ENCODE measurements at regions not wholly inside any gene's neighbourhood (a gene's known extent, or its start where the extent isn't known, plus 50 kb on each side); places are given as distances from the start of the nearest gene placed in this dataset.
"Not testable (repeated sequence)": the region's sequence is repeated elsewhere in the genome, so short reads cannot be mapped to it uniquely, and the experiment has no call there.

DNA sequence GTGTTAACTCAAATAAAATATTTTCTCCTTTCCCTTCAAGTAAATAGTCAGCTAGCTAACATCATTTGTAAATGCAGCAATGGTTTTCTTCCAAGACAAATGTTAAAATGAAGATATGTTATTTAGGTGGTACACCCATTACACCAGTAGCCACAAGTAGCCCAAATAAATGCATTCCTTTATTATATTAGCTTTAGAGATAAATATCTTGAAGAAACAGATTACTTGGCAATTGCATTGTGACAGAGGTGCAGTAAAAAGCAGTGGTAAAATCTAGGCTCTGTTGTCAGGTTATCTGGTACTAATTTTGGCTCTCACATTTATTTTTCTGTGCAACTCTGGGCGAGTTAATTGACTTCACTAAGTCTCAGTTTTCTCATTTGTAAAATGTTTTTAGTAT lies 193.0 kb downstream of the NAA11 start:
- H3K4me3 ChIP-seq, result no peak overlapping the region
- DNase-seq, result no peak
- intact Hi-C loops (cut with DNase I), result no loop called here
- TF ChIP-seq POLR2A (IDR thresholded peaks at IDR 0.05), result no peak
- TF ChIP-seq, protein P1, sequence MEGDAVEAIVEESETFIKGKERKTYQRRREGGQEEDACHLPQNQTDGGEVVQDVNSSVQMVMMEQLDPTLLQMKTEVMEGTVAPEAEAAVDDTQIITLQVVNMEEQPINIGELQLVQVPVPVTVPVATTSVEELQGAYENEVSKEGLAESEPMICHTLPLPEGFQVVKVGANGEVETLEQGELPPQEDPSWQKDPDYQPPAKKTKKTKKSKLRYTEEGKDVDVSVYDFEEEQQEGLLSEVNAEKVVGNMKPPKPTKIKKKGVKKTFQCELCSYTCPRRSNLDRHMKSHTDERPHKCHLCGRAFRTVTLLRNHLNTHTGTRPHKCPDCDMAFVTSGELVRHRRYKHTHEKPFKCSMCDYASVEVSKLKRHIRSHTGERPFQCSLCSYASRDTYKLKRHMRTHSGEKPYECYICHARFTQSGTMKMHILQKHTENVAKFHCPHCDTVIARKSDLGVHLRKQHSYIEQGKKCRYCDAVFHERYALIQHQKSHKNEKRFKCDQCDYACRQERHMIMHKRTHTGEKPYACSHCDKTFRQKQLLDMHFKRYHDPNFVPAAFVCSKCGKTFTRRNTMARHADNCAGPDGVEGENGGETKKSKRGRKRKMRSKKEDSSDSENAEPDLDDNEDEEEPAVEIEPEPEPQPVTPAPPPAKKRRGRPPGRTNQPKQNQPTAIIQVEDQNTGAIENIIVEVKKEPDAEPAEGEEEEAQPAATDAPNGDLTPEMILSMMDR (IDR thresholded peaks at IDR 0.05), result no peak
- WGBS, 4 donors, result 45 to 59% (median 53%) methylated on average over 1 of the region's 1 CpG
- H3K9me3 ChIP-seq (replicated peaks in 1 of 3), result no peaks in the 10 kb centered on the region
- H3K36me3 ChIP-seq (replicated peaks in 1 of 2), result no peaks in the 10 kb centered on the region
- H3K4me1 ChIP-seq (replicated peaks in 1 of 2), result no peaks in the 10 kb centered on the region
- H3K27ac ChIP-seq, result no peak overlapping the region
- H3K27me3 ChIP-seq, result no peaks in the 10 kb centered on the region

DNA sequence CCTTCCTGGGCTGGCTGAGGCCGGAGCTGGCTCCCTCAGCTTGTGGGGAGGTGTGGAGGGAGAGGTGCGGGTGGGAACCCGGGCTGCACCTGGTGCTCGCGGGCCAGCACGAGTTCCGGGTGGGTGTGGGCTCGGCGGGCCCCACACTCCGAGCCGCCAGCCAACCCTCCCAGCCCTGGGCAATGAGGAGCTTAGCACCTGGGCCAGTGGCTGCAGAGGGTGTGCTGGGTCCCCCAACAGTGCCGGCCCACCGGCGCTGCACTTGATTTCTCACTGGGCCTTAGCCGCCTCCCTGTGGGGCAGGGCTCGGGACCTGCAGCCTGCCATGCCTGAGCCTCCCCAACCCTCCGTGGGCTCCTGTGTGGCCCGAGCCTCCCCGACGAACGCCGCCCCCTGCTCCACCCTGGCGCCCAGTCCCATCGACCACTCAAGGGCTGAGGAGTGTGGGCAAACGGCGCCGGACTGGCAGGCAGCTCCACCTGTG lies 182.7 kb upstream of the PAQR3 start:
- Histone ChIP-seq H3K27ac (no peak overlapping the region), H3K27me3 (no peaks in the 10 kb centered on the region), H3K9me3 (replicated peaks in 1 of 3) (peaks cover 0 to 3% (median 0%) of the 10 kb centered on the region in 3 donors), H3K36me3 (replicated peaks in 1 of 2) (no peaks in the 10 kb centered on the region), H3K4me1 (replicated peaks in 1 of 2) (no peaks in the 10 kb centered on the region), H3K4me3 (no peak overlapping the region)
- 94 to 100% (median 95%) methylated on average over 2 to 27 of the region's 27 CpGs; no CpG with 5 or more reads in 1 of the 4 donors for WGBS, 4 donors
- TF ChIP-seq, protein P1 (IDR thresholded peaks at IDR 0.05), result no peak
- no peak for TF ChIP-seq POLR2A (IDR thresholded peaks at IDR 0.05)
- intact Hi-C loops (cut with DNase I), result no loop called here
- DNase-seq, result no peak

DNA sequence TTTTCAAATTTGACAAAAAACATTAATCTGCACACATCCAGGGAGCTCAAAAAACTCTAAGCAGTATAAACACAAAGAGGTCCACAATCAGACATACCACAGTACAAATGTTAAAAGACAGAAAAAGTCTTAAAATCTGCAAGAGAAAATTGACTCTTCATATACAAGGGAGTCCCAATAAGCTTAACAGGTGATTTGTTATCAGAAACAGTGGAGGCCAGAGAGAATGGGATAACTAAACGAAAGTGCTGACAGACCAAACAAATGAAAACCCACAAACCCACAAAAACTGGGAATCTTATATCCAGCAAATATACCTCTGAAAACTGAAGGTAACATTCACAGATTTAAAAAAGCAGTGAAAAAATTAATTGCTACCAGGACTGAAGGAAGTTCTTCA lies 182.0 kb upstream of the PAQR3 start:
- no peaks in the 10 kb centered on the region for H3K27me3 ChIP-seq
- intact Hi-C loops (cut with DNase I), result no loop called here
- H3K9me3 ChIP-seq (replicated peaks in 1 of 3), result peaks cover 0 to 7% (median 0%) of the 10 kb centered on the region in 3 donors
- no peaks in the 10 kb centered on the region for H3K36me3 ChIP-seq (replicated peaks in 1 of 2)
- DNase-seq, result no peak
- no peaks in the 10 kb centered on the region for H3K4me1 ChIP-seq (replicated peaks in 1 of 2)
- no peak overlapping the region for H3K4me3 ChIP-seq
- TF ChIP-seq POLR2A (IDR thresholded peaks at IDR 0.05), result no peak
- TF ChIP-seq, protein P1 (IDR thresholded peaks at IDR 0.05), result no peak
- WGBS, 4 donors, result 67 to 91% (median 84%) methylated on average over 1 of the region's 1 CpG
- H3K27ac ChIP-seq, result no peak overlapping the region

DNA sequence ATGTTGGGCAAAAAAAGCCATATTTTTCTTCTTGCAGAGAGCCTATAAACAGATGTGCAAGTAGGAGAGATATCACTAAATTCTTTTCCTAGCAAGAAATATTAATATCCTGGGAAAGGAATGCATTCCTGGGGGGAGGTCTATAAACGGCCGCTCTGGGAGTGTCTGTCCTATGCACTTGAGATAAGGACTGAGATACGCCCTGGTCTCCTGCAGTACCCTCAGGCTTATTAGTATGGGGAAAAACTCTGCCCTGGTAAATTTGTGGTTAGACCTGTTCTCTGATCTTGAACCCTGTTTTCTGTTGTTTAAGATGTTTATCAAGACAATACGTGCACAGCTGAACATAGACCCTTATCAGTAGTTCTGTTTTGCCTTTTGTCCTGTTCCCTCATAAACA lies 177.8 kb upstream of the PAQR3 start:
- WGBS, 4 donors, result 77 to 91% (median 85%) methylated on average over 4 of the region's 4 CpGs
- intact Hi-C loops (cut with DNase I), result not testable (repeated sequence)

DNA sequence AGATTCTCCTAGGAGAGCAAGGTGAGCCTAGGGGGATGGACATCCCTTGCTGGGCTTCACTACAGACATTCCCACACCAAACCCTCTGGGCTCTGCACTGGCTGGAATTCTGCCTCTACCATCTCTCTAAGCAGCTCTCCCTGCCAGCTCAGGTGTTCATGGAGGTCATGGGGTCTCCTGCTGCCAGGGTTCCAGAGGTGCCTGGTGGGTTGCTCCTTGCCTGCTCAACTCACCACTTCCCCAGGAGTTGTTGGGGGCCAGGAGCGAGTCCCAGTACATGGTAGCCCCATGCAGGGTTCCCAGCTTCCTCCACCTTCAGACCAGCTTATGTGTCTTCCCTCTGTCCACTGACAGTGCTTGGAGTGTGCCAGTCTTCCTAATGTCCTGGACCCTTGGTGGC lies 167.8 kb upstream of the PAQR3 start:
- intact Hi-C loops (cut with DNase I), result no loop called here
- TF ChIP-seq, protein P1 (IDR thresholded peaks at IDR 0.05), result no peak
- TF ChIP-seq POLR2A (IDR thresholded peaks at IDR 0.05), result no peak
- no peaks in the 10 kb centered on the region for H3K36me3 ChIP-seq (replicated peaks in 1 of 2)
- 56 to 77% (median 73%) methylated on average over 1 of the region's 1 CpG; no CpG with 5 or more reads in 1 of the 4 donors for WGBS, 4 donors
- no peaks in the 10 kb centered on the region for H3K9me3 ChIP-seq (replicated peaks in 1 of 3)
- H3K4me1 ChIP-seq (replicated peaks in 1 of 2), result no peaks in the 10 kb centered on the region
- no peak for DNase-seq
- no peaks in the 10 kb centered on the region for H3K27me3 ChIP-seq
- no peak overlapping the region for H3K4me3 ChIP-seq
- no peak overlapping the region for H3K27ac ChIP-seq

More for the DNA sequence above, 177.8 kb upstream of the PAQR3 start:
- not testable (repeated sequence) for H3K4me3 ChIP-seq; H3K27ac ChIP-seq; H3K27me3 ChIP-seq; DNase-seq; H3K4me1 ChIP-seq (replicated peaks in 1 of 2); H3K36me3 ChIP-seq (replicated peaks in 1 of 2); H3K9me3 ChIP-seq (replicated peaks in 1 of 3)
